H1 (cell line): ENCODE measurements at regions not wholly inside any gene's neighbourhood (a gene's known extent, or its start where the extent isn't known, plus 50 kb on each side); places are given as distances from the start of the nearest gene placed in this dataset.

Experiments
- CTBP2 ChIP-seq: IDR thresholded peaks from 2 replicates; pipeline ENCODE4 v1.7.0; 2011; ENCODE audit warnings: borderline replicate concordance, mild to moderate bottlenecking, moderate library complexity, mixed read lengths, low read length; ENCODE audit not compliant: insufficient read depth, insufficient read length
- HDAC2 ChIP-seq, 2 experiments: fragments of 300-600 bp in 1 of 2; sonication (generic) in 1 of 2; IDR thresholded peaks; 2 replicates each; pipeline ENCODE4 v1.6.1; 2011 to 2012; ENCODE audit warnings: low read depth in 2 of 2, low read length in 2 of 2, mild to moderate bottlenecking in 2 of 2, moderate library complexity in 2 of 2, borderline replicate concordance in 1 of 2, inconsistent platforms in 1 of 2
- TAF1 ChIP-seq: IDR thresholded peaks from 2 replicates; pipeline ENCODE4 v1.6.1; 2011; ENCODE audit warnings: mild to moderate bottlenecking, low read depth, low read length
- TBP ChIP-seq: IDR thresholded peaks from 2 replicates; pipeline ENCODE4 v1.6.1; 2011; ENCODE audit warnings: low read depth, low read length, improper control_type of control experiment

GRCh38 chr18:78767648-78768071 lies 212.0 kb upstream of the SALL3 start (continued):
- TF ChIP-seq HDAC2 (IDR thresholded peaks at IDR 0.05; ENCODE audit: borderline replicate concordance in 1 of 2, low read depth in 2 of 2, low read length in 2 of 2) (no peak), CTBP2 (no peak), TBP (no peak), TAF1 (no peak)
